ENCODE measurements at regions not wholly inside any gene's neighbourhood (a gene's known extent, or its start where the extent isn't known, plus 50 kb on each side); places are given as distances from the start of the nearest gene placed in this dataset.
A peak's percentile ranks its signal among the peaks of the same experiment; 100 is the strongest.

- no peaks in the 10 kb centered on the region for H3K9me3 ChIP-seq
- intact Hi-C loops (cut with DNase I, micrococcal nuclease) = no loop called here
- no peak for DNase-seq
- no peaks in the 10 kb centered on the region for H3K36me3 ChIP-seq (ENCODE audit: low read depth)
- H3K4me1 ChIP-seq (ENCODE audit: low read depth) = peaks cover 5% of the 10 kb centered on the region
- ATAC-seq = no peak
- no peak overlapping the region for H3K4me3 ChIP-seq
- TF ChIP-seq CTCF (IDR thresholded peaks at IDR 0.05) = no peak
These were observed 243.2 kb upstream of the SUCLG2 start for GRCh38 chr3:67897351-67898336.

GRCh38 chr3:67896130-67896529, 241.7 kb upstream of the SUCLG2 start:
- DNase-seq (peak in 1 of 3 donors; percentile 12), ATAC-seq (peak; percentile 88)
- Histone ChIP-seq H3K36me3 (ENCODE audit: low read depth) (no peaks in the 10 kb centered on the region), H3K4me3 (no peak overlapping the region), H3K4me1 (ENCODE audit: low read depth) (peaks cover 5% of the 10 kb centered on the region), H3K9me3 (no peaks in the 10 kb centered on the region)
- intact Hi-C loops (cut with DNase I, micrococcal nuclease) = no loop called here
- TF ChIP-seq CTCF (IDR thresholded peaks at IDR 0.05) = no peak

GRCh38 chr3:67894510-67894909, 240.1 kb upstream of the SUCLG2 start:
- intact Hi-C loops (cut with DNase I, micrococcal nuclease) = no loop called here
- ATAC-seq (no peak), DNase-seq (no peak)
- Histone ChIP-seq H3K4me3 (no peak overlapping the region), H3K9me3 (no peaks in the 10 kb centered on the region), H3K4me1 (ENCODE audit: low read depth) (peaks cover 5% of the 10 kb centered on the region), H3K36me3 (ENCODE audit: low read depth) (no peaks in the 10 kb centered on the region)
- TF ChIP-seq CTCF (IDR thresholded peaks at IDR 0.05) = no peak

GRCh38 chr3:67884345-67884744, 229.9 kb upstream of the SUCLG2 start:
- DNase-seq (no peak), ATAC-seq (no peak)
- intact Hi-C loops (cut with DNase I, micrococcal nuclease) = no loop called here
- no peak overlapping the region for H3K4me3 ChIP-seq
- H3K4me1 ChIP-seq (ENCODE audit: low read depth) = no peaks in the 10 kb centered on the region
- TF ChIP-seq CTCF (IDR thresholded peaks at IDR 0.05) = no peak
- no peaks in the 10 kb centered on the region for H3K9me3 ChIP-seq
- H3K36me3 ChIP-seq (ENCODE audit: low read depth) = no peaks in the 10 kb centered on the region

- Histone ChIP-seq H3K4me1 (ENCODE audit: low read depth) (no peaks in the 10 kb centered on the region), H3K9me3 (no peaks in the 10 kb centered on the region), H3K4me3 (no peak overlapping the region), H3K36me3 (ENCODE audit: low read depth) (no peaks in the 10 kb centered on the region)
- intact Hi-C loops (cut with DNase I, micrococcal nuclease) = no loop called here
- DNase-seq = no peak
- TF ChIP-seq CTCF (IDR thresholded peaks at IDR 0.05) = no peak
- no peak for ATAC-seq
These were observed 229.4 kb upstream of the SUCLG2 start for GRCh38 chr3:67883766-67884165.

All from mucosa of descending colon (tissue), 3 donors.